ENCODE measurements at regions not wholly inside any gene's neighbourhood (a gene's known extent, or its start where the extent isn't known, plus 50 kb on each side); places are given as distances from the start of the nearest gene placed in this dataset.

- no peaks in the 10 kb centered on the region; the same call in 1 of the 2 replicates for H3K27me3 ChIP-seq (ENCODE audit: insufficient read depth, low read length)
Measured at GRCh38 chr11:134907636-134908035, 495.6 kb upstream of the B3GAT1 start.

DNA sequence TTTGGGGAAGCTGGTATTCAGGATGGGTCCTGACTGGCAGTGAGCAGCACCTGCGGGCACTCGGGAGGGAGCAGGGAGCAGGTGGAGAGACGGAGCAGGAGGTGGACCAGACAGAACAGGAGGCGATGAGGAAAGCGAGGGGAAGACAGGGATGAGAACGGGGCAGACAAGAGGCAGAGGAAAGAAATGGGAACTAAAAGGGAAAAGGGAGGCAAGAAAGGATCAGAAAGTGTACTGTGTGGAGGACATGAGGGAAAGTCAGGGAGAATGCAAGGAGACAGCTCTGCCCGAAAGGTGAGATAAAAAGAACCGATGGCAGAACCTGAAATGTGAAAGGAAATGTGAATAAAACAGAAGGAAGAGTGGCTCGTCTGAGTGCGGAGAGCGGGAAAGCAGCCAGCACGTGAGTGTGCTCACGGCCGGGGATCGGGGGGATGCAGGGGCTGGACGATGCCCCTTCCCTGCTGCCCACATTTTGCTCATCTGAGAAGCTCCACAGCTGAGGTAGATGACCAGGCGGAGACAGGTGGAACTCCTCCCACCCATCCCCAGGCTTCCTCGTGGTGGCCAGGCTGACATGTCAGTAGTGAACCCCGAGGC lies 494.4 kb upstream of the B3GAT1 start:
- Histone ChIP-seq H4K20me1 (ENCODE audit: insufficient read depth, low read length) (no peaks in the 10 kb centered on the region), H3K4me1 (ENCODE audit: insufficient read depth, low read length, severe bottlenecking) (no peaks in the 10 kb centered on the region), H3K9me3 (ENCODE audit: low read length) (no peaks in the 10 kb centered on the region), H3F3A (ENCODE audit: insufficient read depth, low read length) (no peaks in the 10 kb centered on the region), H3K27me3 (ENCODE audit: insufficient read depth, low read length) (no peaks in the 10 kb centered on the region; the same call in 1 of the 2 replicates), H2AFZ (ENCODE audit: low read length) (no peak overlapping the region), H3K79me2 (ENCODE audit: insufficient read depth, low read length) (no peaks in the 10 kb centered on the region), H3K9me2 (ENCODE audit: low read depth, low read length) (no peaks in the 10 kb centered on the region), H3K27ac (ENCODE audit: low read depth, low read length, poor library complexity, severe bottlenecking) (no peak overlapping the region), H3K9ac (ENCODE audit: low read length) (no peak overlapping the region), H3K36me3 (ENCODE audit: insufficient read depth, low read length) (no peaks in the 10 kb centered on the region), H3K4me2 (ENCODE audit: low read length) (no peak overlapping the region), H3K4me3 (ENCODE audit: low read depth, low read length, poor library complexity, severe bottlenecking) (no peak overlapping the region)
- TF ChIP-seq CTCF (IDR thresholded peaks at IDR 0.05; ENCODE audit: low read length) (no peak), EZH2 (IDR thresholded peaks at IDR 0.05; ENCODE audit: borderline replicate concordance, low read length) (no peak)

More at GRCh38 chr11:134907636-134908035, 495.6 kb upstream of the B3GAT1 start:
- no peak overlapping the region for H3K4me3 ChIP-seq (ENCODE audit: low read depth, low read length, poor library complexity, severe bottlenecking)
- H3K36me3 ChIP-seq (ENCODE audit: insufficient read depth, low read length) = no peaks in the 10 kb centered on the region
- no peak overlapping the region for H3K9ac ChIP-seq (ENCODE audit: low read length)
- H3K4me2 ChIP-seq (ENCODE audit: low read length) = no peak overlapping the region
- no peaks in the 10 kb centered on the region for H3K9me3 ChIP-seq (ENCODE audit: low read length)
- H3F3A ChIP-seq (ENCODE audit: insufficient read depth, low read length) = no peaks in the 10 kb centered on the region
- TF ChIP-seq CTCF (IDR thresholded peaks at IDR 0.05; ENCODE audit: low read length) (no peak), EZH2 (IDR thresholded peaks at IDR 0.05; ENCODE audit: borderline replicate concordance, low read length) (no peak)
- H3K79me2 ChIP-seq (ENCODE audit: insufficient read depth, low read length) = no peaks in the 10 kb centered on the region
- no peak overlapping the region for H2AFZ ChIP-seq (ENCODE audit: low read length)
- H3K27ac ChIP-seq (ENCODE audit: low read depth, low read length, poor library complexity, severe bottlenecking) = no peak overlapping the region
- H3K9me2 ChIP-seq (ENCODE audit: low read depth, low read length) = no peaks in the 10 kb centered on the region
- H3K4me1 ChIP-seq (ENCODE audit: insufficient read depth, low read length, severe bottlenecking) = no peaks in the 10 kb centered on the region
- H4K20me1 ChIP-seq (ENCODE audit: insufficient read depth, low read length) = no peaks in the 10 kb centered on the region

- TF ChIP-seq CTCF (IDR thresholded peaks at IDR 0.05; ENCODE audit: low read length) = no peak
- no peak for TF ChIP-seq EZH2 (IDR thresholded peaks at IDR 0.05; ENCODE audit: borderline replicate concordance, low read length)
- no peaks in the 10 kb centered on the region for H3K9me2 ChIP-seq (ENCODE audit: low read depth, low read length)
- H3K4me1 ChIP-seq (ENCODE audit: insufficient read depth, low read length, severe bottlenecking) = no peaks in the 10 kb centered on the region
- no peaks in the 10 kb centered on the region for H3K79me2 ChIP-seq (ENCODE audit: insufficient read depth, low read length)
- H3K27me3 ChIP-seq (ENCODE audit: insufficient read depth, low read length) = no peaks in the 10 kb centered on the region; the same call in 1 of the 2 replicates
- no peak overlapping the region for H3K9ac ChIP-seq (ENCODE audit: low read length)
- H3K4me3 ChIP-seq (ENCODE audit: low read depth, low read length, poor library complexity, severe bottlenecking) = no peak overlapping the region
- H3K27ac ChIP-seq (ENCODE audit: low read depth, low read length, poor library complexity, severe bottlenecking) = no peak overlapping the region
- no peaks in the 10 kb centered on the region for H3K9me3 ChIP-seq (ENCODE audit: low read length)
- no peak overlapping the region for H3K4me2 ChIP-seq (ENCODE audit: low read length)
- no peaks in the 10 kb centered on the region for H3K36me3 ChIP-seq (ENCODE audit: insufficient read depth, low read length)
- no peak overlapping the region for H2AFZ ChIP-seq (ENCODE audit: low read length)
- no peaks in the 10 kb centered on the region for H4K20me1 ChIP-seq (ENCODE audit: insufficient read depth, low read length)
- H3F3A ChIP-seq (ENCODE audit: insufficient read depth, low read length) = no peaks in the 10 kb centered on the region
Measured at GRCh38 chr11:134905928-134906327, 493.9 kb upstream of the B3GAT1 start.

Measured in OCI-LY1 (cell line).